ENCODE measurements at regions not wholly inside any gene's neighbourhood (a gene's known extent, or its start where the extent isn't known, plus 50 kb on each side); places are given as distances from the start of the nearest gene placed in this dataset.

DNA sequence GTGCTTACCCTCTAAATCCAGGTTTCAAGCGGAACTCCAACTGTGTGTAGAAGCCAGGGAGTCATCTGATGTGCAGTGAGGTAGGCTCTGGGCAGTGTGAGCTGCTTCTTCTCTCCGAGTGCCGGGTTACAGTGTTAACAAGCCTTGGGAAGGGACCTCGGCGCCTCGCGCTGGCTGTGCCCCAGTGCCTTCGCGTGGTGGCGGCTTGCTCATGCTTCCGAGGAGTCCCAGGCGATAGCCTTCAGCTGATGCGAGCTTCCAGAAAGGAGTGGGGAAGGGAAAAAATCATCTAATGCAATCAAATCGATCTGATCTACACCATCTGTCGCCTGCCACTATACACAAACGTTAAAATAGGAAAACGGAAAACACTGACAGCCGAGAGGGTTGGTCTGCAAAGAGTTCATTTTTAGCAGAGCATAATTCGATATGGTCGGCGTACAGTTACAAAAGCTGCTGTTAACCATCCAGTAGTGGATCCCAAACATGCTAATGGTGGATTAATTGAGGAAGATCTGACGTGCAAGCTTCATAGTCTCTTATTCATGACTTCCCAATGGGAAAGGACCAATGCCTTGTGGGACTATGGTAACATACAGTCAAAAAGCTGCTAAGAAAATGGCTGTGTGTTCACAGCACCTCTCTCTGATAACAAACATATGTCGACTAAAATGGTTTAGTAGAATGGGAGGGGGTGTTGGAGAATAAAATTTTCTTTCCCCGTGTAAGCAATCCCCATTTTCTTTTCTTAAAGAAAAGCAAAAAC lies 128.7 kb upstream of the DPYD start:
- DNase-seq (ENCODE audit: low spot score), result no peak
- Mint-ChIP-seq H3K36me3 (ENCODE audit: low read depth, unreplicated experiment) (no peaks in the 10 kb centered on the region), H3K27me3 (ENCODE audit: unreplicated experiment) (peaks cover 12% of the 10 kb centered on the region), H3K4me1 (ENCODE audit: unreplicated experiment) (peaks cover 30% of the 10 kb centered on the region), H3K9me3 (ENCODE audit: unreplicated experiment) (no peaks in the 10 kb centered on the region), H3K27ac (ENCODE audit: unreplicated experiment) (no peak overlapping the region), H3K4me3 (ENCODE audit: unreplicated experiment) (no peak overlapping the region)
- TF ChIP-seq, protein P1, sequence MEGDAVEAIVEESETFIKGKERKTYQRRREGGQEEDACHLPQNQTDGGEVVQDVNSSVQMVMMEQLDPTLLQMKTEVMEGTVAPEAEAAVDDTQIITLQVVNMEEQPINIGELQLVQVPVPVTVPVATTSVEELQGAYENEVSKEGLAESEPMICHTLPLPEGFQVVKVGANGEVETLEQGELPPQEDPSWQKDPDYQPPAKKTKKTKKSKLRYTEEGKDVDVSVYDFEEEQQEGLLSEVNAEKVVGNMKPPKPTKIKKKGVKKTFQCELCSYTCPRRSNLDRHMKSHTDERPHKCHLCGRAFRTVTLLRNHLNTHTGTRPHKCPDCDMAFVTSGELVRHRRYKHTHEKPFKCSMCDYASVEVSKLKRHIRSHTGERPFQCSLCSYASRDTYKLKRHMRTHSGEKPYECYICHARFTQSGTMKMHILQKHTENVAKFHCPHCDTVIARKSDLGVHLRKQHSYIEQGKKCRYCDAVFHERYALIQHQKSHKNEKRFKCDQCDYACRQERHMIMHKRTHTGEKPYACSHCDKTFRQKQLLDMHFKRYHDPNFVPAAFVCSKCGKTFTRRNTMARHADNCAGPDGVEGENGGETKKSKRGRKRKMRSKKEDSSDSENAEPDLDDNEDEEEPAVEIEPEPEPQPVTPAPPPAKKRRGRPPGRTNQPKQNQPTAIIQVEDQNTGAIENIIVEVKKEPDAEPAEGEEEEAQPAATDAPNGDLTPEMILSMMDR (IDR thresholded peaks at IDR 0.05; ENCODE audit: unreplicated experiment), result no peak

DNA sequence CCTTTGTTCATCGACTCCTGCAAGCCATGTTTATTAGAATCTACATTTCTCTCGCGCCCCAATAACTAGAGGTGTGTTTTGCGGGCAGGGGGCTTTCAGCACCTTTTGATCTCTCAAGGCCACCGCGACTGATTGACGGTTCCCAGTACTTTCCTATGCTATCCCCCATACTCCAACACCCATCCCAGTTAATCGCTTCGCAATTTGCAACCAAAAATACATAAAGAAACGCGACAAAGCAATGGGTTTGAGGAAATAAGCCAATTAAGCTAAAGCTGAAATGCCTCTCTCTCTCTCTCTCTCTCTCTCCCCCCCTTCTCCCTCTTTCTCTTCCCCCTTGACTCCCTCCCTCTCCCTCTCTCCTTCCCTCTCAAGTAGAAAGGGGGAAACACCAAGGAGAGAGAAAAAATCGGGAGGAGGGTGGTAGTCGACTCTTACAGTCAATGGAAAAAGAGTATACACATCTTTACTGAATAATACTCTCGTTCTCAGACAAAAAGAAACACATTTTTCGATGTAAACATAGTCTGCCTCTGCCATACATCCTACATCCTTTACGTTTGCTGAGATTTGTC lies 128.0 kb upstream of the DPYD start:
- H3K27ac Mint-ChIP-seq (ENCODE audit: unreplicated experiment), result no peak overlapping the region
- no peaks in the 10 kb centered on the region for H3K36me3 Mint-ChIP-seq (ENCODE audit: low read depth, unreplicated experiment)
- TF ChIP-seq, protein P1 (IDR thresholded peaks at IDR 0.05; ENCODE audit: unreplicated experiment), result no peak
- peaks cover 33% of the 10 kb centered on the region for H3K4me1 Mint-ChIP-seq (ENCODE audit: unreplicated experiment)
- H3K9me3 Mint-ChIP-seq (ENCODE audit: unreplicated experiment), result no peaks in the 10 kb centered on the region
- H3K4me3 Mint-ChIP-seq (ENCODE audit: unreplicated experiment), result peak overlapping the region; percentile 47
- no peak for DNase-seq (ENCODE audit: low spot score)
- H3K27me3 Mint-ChIP-seq (ENCODE audit: unreplicated experiment), result peaks cover 16% of the 10 kb centered on the region

DNA sequence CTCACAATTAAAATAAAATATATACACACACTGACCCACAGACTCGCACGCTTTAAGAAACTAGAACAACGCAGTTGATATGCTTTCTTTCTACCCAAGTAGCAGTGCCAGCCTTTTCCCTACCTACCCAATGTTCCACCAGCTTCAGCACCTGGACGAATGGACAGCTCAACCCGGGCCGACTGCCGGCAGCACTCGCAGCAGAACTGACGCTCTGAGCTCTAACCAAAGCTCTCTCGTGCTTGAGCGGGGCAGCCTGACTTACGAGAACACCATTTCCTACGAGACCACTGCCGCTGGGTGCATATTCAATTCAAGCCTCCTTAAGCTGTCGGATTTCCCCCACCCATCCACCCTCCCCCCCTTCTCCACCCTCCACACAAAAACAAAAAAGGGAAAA lies 127.4 kb upstream of the DPYD start:
- Mint-ChIP-seq H3K36me3 (ENCODE audit: low read depth, unreplicated experiment) (no peaks in the 10 kb centered on the region), H3K9me3 (ENCODE audit: unreplicated experiment) (no peaks in the 10 kb centered on the region), H3K27me3 (ENCODE audit: unreplicated experiment) (peaks cover 16% of the 10 kb centered on the region), H3K4me3 (ENCODE audit: unreplicated experiment) (peak overlapping the region; percentile 44), H3K4me1 (ENCODE audit: unreplicated experiment) (peaks cover 33% of the 10 kb centered on the region), H3K27ac (ENCODE audit: unreplicated experiment) (no peak overlapping the region)
- TF ChIP-seq, protein P1 (IDR thresholded peaks at IDR 0.05; ENCODE audit: unreplicated experiment), result no peak
- peak; percentile 89 for DNase-seq (ENCODE audit: low spot score)

DNA sequence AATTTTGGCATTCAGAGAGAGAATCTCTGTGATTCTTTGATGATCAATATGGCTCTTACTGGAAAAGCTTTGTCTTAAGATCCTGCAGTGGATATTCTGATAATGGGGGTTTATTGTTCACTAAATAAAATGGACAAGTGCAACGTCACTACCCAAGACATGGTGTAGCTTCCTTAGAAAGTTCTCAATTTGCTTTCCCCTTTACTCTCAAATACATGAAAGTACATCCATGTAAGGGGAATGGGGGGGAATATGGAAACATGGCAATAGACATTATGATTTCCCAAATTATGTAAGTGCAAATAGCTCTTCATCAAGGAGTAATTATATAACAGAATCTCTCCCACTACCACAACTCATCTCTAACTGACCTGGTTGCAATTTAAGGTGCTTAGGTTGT lies 126.3 kb upstream of the DPYD start:
- Mint-ChIP-seq H3K27ac (ENCODE audit: unreplicated experiment) (no peak overlapping the region), H3K36me3 (ENCODE audit: low read depth, unreplicated experiment) (no peaks in the 10 kb centered on the region), H3K4me3 (ENCODE audit: unreplicated experiment) (no peak overlapping the region), H3K9me3 (ENCODE audit: unreplicated experiment) (no peaks in the 10 kb centered on the region), H3K27me3 (ENCODE audit: unreplicated experiment) (peaks cover 17% of the 10 kb centered on the region), H3K4me1 (ENCODE audit: unreplicated experiment) (peaks cover 28% of the 10 kb centered on the region)
- no peak for DNase-seq (ENCODE audit: low spot score)
- TF ChIP-seq, protein P1 (IDR thresholded peaks at IDR 0.05; ENCODE audit: unreplicated experiment), result no peak

All from endothelial cell (in vitro differentiated cells).